ENCODE measurements at regions not wholly inside any gene's neighbourhood (a gene's known extent, or its start where the extent isn't known, plus 50 kb on each side); places are given as distances from the start of the nearest gene placed in this dataset.

DNA sequence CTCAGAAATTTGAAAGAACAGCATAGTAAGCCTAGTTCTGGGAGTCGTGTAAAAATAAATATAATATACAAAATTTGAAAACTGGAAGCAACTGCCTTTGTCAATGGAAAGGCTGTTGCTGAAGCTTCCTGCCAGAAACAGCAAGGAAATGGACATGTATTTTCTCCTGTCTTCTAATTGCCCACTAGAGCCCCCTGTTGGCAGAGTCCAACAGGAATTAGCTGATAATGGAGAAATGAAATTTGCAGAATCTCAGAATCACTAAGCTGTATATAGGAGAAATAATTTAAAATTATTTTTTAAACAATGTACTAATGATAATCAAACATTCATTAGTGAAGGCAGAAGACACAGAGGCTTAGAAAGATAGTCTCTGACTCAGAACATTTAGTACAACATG lies 414.8 kb downstream of the SLC6A15 start:
- TF ChIP-seq CTCF (IDR thresholded peaks at IDR 0.05) (peak in 1 of 4 experiments; percentile 38), POLR2AphosphoS5 (IDR thresholded peaks at IDR 0.05) (no peak), EP300 (IDR thresholded peaks at IDR 0.05) (no peak)

All from sigmoid colon (tissue), 4 donors.